ENCODE measurements at regions not wholly inside any gene's neighbourhood (a gene's known extent, or its start where the extent isn't known, plus 50 kb on each side); places are given as distances from the start of the nearest gene placed in this dataset.

DNA sequence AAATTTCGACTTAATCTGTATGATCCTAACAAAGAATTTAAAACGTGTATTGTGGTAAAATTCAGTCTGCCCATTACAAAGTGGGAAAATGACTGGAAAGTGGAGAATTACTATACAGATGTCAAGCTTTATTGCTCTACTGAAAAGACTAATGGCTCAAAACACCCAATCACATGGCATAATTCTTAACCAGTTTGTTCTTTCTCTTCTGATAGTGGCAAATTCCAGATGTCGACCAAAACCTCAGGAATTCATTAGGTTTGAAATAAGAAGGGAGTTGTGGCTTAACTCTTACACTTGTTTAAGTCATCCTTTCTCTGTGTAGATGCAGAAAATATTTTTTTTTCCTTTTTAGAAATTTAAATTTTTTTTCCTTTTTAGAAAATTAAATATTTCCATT is 1254.9 kb upstream of the LRRN3 start:
- Histone ChIP-seq H4K5ac (ENCODE audit: low read depth, low read length) (no peak overlapping the region), H2AK9ac (replicated peaks; ENCODE audit: low read depth, low read length, poor library complexity) (no peak overlapping the region), H3K4me1 (ENCODE audit: control insufficient read depth, insufficient read depth, low read length) (no peaks in the 10 kb centered on the region), H2BK5ac (ENCODE audit: low read depth, low read length, poor library complexity, severe bottlenecking) (no peak overlapping the region), H2AK5ac (ENCODE audit: low read depth, low read length) (no peak overlapping the region), H4K91ac (ENCODE audit: insufficient read depth, low read depth, low read length) (no peak overlapping the region), H3K56ac (ENCODE audit: extremely low read depth, insufficient read depth, low read length) (no peak overlapping the region), H3K23ac (ENCODE audit: low read depth, low read length) (no peak overlapping the region), H3K27ac (ENCODE audit: insufficient read depth, low read length) (no peak overlapping the region), H4K8ac (ENCODE audit: low read depth in 2 of 2, low read length in 2 of 2) (no peak overlapping the region), H3K9me3 (ENCODE audit: control insufficient read depth, insufficient read depth, low read length) (no peaks in the 10 kb centered on the region), H3K4ac (ENCODE audit: low read depth, low read length) (no peak overlapping the region), H2BK120ac (ENCODE audit: low read depth, low read length) (no peak overlapping the region), H3K9ac (ENCODE audit: low read depth, low read length) (no peak overlapping the region), H3K36me3 (ENCODE audit: control insufficient read depth, insufficient read depth, low read length) (no peaks in the 10 kb centered on the region), H3K9me1 (ENCODE audit: insufficient read depth, low read length) (no peaks in the 10 kb centered on the region), H3K4me2 (ENCODE audit: low read depth, low read length) (no peak overlapping the region), H2AFZ (replicated peaks; ENCODE audit: low read length, poor library complexity) (no peak overlapping the region), H3K4me3 (ENCODE audit: insufficient read depth, low read depth, low read length) (no peak overlapping the region), H3K27me3 (ENCODE audit: control insufficient read depth, insufficient read depth, low read length) (no peaks in the 10 kb centered on the region), H2BK20ac (ENCODE audit: low read depth, low read length) (no peak overlapping the region), H2BK15ac (ENCODE audit: low read depth, low read length) (no peak overlapping the region), H3K14ac (replicated peaks; ENCODE audit: low read depth, low read length) (no peak overlapping the region), H3K79me1 (ENCODE audit: low read depth in 1 of 2, low read length in 2 of 2) (no peaks in the 10 kb centered on the region), H4K20me1 (ENCODE audit: insufficient read depth, low read length) (no peaks in the 10 kb centered on the region), H3K18ac (ENCODE audit: low read depth, low read length) (no peak overlapping the region)
- no peak for DNase-seq
- ChIA-PET POLR2A (ENCODE audit: unreplicated experiment) (no interaction called here), CTCF (no interaction called here)
- no CpG with 5 or more reads among the region's 3 CpGs for WGBS, 2 experiments (ENCODE audit: extremely low coverage in 2 of 2, insufficient read length in 1 of 2)
- in situ Hi-C loops (cut with MboI; ENCODE audit: low sequenced_read_pairs) = no loop called here
- no peak for ATAC-seq (ENCODE audit: low read depth)
- intact Hi-C loops (cut with micrococcal nuclease) = no loop called here
- dilution Hi-C loops (cut with HindIII; ENCODE audit: low sequenced_read_pairs, unreplicated experiment) = no loop called here
- BruUV-seq (replicated peaks) = no TSS peak
- no peak for TF ChIP-seq BHLHE40 (IDR thresholded peaks at IDR 0.05; ENCODE audit: low read depth, low read length)
- no peak for TF ChIP-seq RFX5 (IDR thresholded peaks at IDR 0.05; ENCODE audit: low read depth, low read length)
- TF ChIP-seq SMC3 (IDR thresholded peaks at IDR 0.05; ENCODE audit: low read depth, low read length) = no peak
- TF ChIP-seq, protein P1, sequence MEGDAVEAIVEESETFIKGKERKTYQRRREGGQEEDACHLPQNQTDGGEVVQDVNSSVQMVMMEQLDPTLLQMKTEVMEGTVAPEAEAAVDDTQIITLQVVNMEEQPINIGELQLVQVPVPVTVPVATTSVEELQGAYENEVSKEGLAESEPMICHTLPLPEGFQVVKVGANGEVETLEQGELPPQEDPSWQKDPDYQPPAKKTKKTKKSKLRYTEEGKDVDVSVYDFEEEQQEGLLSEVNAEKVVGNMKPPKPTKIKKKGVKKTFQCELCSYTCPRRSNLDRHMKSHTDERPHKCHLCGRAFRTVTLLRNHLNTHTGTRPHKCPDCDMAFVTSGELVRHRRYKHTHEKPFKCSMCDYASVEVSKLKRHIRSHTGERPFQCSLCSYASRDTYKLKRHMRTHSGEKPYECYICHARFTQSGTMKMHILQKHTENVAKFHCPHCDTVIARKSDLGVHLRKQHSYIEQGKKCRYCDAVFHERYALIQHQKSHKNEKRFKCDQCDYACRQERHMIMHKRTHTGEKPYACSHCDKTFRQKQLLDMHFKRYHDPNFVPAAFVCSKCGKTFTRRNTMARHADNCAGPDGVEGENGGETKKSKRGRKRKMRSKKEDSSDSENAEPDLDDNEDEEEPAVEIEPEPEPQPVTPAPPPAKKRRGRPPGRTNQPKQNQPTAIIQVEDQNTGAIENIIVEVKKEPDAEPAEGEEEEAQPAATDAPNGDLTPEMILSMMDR (conservative IDR thresholded peaks at IDR 0.05; ENCODE audit: low read depth, low read length) = no peak
- TF ChIP-seq MAFK (IDR thresholded peaks at IDR 0.05; ENCODE audit: low read depth, low read length) = no peak
- TF ChIP-seq MAZ (IDR thresholded peaks at IDR 0.05; ENCODE audit: borderline replicate concordance, low read depth, low read length) = no peak
- TF ChIP-seq MXI1 (IDR thresholded peaks at IDR 0.05; ENCODE audit: borderline replicate concordance, low read depth, low read length) = no peak
- TF ChIP-seq POLR2A (IDR thresholded peaks at IDR 0.05; ENCODE audit: low read depth, low read length) = no peak
- no peak for TF ChIP-seq CEBPB (IDR thresholded peaks at IDR 0.05; ENCODE audit: low read depth, low read length)
- TF ChIP-seq CHD1 (IDR thresholded peaks at IDR 0.05; ENCODE audit: low read depth, low read length) = no peak
- TF ChIP-seq, protein P2, sequence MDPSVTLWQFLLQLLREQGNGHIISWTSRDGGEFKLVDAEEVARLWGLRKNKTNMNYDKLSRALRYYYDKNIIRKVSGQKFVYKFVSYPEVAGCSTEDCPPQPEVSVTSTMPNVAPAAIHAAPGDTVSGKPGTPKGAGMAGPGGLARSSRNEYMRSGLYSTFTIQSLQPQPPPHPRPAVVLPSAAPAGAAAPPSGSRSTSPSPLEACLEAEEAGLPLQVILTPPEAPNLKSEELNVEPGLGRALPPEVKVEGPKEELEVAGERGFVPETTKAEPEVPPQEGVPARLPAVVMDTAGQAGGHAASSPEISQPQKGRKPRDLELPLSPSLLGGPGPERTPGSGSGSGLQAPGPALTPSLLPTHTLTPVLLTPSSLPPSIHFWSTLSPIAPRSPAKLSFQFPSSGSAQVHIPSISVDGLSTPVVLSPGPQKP (IDR thresholded peaks at IDR 0.05; ENCODE audit: borderline replicate concordance, low read depth, low read length) = no peak
- TF ChIP-seq, protein P3, sequence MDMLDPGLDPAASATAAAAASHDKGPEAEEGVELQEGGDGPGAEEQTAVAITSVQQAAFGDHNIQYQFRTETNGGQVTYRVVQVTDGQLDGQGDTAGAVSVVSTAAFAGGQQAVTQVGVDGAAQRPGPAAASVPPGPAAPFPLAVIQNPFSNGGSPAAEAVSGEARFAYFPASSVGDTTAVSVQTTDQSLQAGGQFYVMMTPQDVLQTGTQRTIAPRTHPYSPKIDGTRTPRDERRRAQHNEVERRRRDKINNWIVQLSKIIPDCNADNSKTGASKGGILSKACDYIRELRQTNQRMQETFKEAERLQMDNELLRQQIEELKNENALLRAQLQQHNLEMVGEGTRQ (IDR thresholded peaks at IDR 0.05; ENCODE audit: low read depth, low read length) = no peak
- no peak for TF ChIP-seq RAD21 (IDR thresholded peaks at IDR 0.05; ENCODE audit: low read length)
